ENCODE measurements at regions not wholly inside any gene's neighbourhood (a gene's known extent, or its start where the extent isn't known, plus 50 kb on each side); places are given as distances from the start of the nearest gene placed in this dataset.

- H3K4ac ChIP-seq (ENCODE audit: low read length), result no peak overlapping the region
- no CpG with 5 or more reads among the region's 3 CpGs for WGBS, 2 donors (ENCODE audit: extremely low coverage in 2 of 2, insufficient read length in 2 of 2, insufficient replicate concordance in 1 of 2)
- no peak for DNase-seq (ENCODE audit: low spot score)
- H3K14ac ChIP-seq (ENCODE audit: low read length), result no peak overlapping the region
- no peak overlapping the region for H3K18ac ChIP-seq (ENCODE audit: low read length)
- H3K4me3 ChIP-seq (ENCODE audit: low read length in 2 of 2), result no peak overlapping the region
- no peak overlapping the region for H2BK120ac ChIP-seq (ENCODE audit: low read depth, low read length)
- H2AK5ac ChIP-seq (ENCODE audit: low read depth, low read length), result no peak overlapping the region
- H2BK12ac ChIP-seq (ENCODE audit: low read length), result no peak overlapping the region
- no peak overlapping the region for H3K27ac ChIP-seq (replicated peaks; ENCODE audit: low read length)
- H3K4me2 ChIP-seq (ENCODE audit: insufficient read depth, low read length, poor library complexity, severe bottlenecking), result no peak overlapping the region
- no peaks in the 10 kb centered on the region for H3K79me1 ChIP-seq (ENCODE audit: low read depth, low read length)
- no peak overlapping the region for H2AFZ ChIP-seq (ENCODE audit: low read length)
- peaks cover 4 to 8% of the 10 kb centered on the region in 2 donors for H3K9me3 ChIP-seq (replicated peaks in 1 of 2; ENCODE audit: control insufficient read depth in 2 of 2, insufficient read depth in 1 of 2, low read depth in 1 of 2, low read length in 2 of 2)
- no peak overlapping the region for H4K91ac ChIP-seq (ENCODE audit: low read depth, low read length, poor library complexity)
- no peak overlapping the region for H2BK5ac ChIP-seq (ENCODE audit: low read length)
- H3K27me3 ChIP-seq (ENCODE audit: control insufficient read depth in 3 of 3, insufficient read depth in 3 of 3, low read depth in 1 of 3, low read length in 3 of 3), result no peaks in the 10 kb centered on the region
- no peak overlapping the region for H3K23ac ChIP-seq (ENCODE audit: low read depth, low read length, poor library complexity)
- no peak overlapping the region for H4K8ac ChIP-seq (ENCODE audit: low read depth, low read length)
- H2BK15ac ChIP-seq (ENCODE audit: low read length), result no peak overlapping the region
- no peaks in the 10 kb centered on the region for H3K36me3 ChIP-seq (replicated peaks in 1 of 2; ENCODE audit: control insufficient read depth in 2 of 2, insufficient read depth in 2 of 2, low read length in 2 of 2)
- H3K4me1 ChIP-seq (ENCODE audit: control insufficient read depth in 2 of 2, insufficient read depth in 1 of 2, low read depth in 1 of 2, low read length in 2 of 2), result no peaks in the 10 kb centered on the region
- no peak overlapping the region for H3K9ac ChIP-seq (ENCODE audit: low read depth, low read length, poor library complexity)
Observed at GRCh38 chr18:43952398-43952797, 675.1 kb upstream of the SYT4 start.

GRCh38 chr18:43961722-43962121 is 684.4 kb upstream of the SYT4 start:
- H3K14ac ChIP-seq (ENCODE audit: low read length), result no peak overlapping the region
- no peak overlapping the region for H3K4me3 ChIP-seq (ENCODE audit: low read length in 2 of 2)
- WGBS, 2 donors (ENCODE audit: extremely low coverage in 2 of 2, insufficient read length in 2 of 2, insufficient replicate concordance in 1 of 2), result no CpG with 5 or more reads among the region's 3 CpGs
- no peak overlapping the region for H3K4me2 ChIP-seq (ENCODE audit: insufficient read depth, low read length, poor library complexity, severe bottlenecking)
- no peaks in the 10 kb centered on the region for H3K4me1 ChIP-seq (ENCODE audit: control insufficient read depth in 2 of 2, insufficient read depth in 1 of 2, low read depth in 1 of 2, low read length in 2 of 2)
- H2BK15ac ChIP-seq (ENCODE audit: low read length), result no peak overlapping the region
- no peak overlapping the region for H4K8ac ChIP-seq (ENCODE audit: low read depth, low read length)
- H3K9me3 ChIP-seq (replicated peaks in 1 of 2; ENCODE audit: control insufficient read depth in 2 of 2, insufficient read depth in 1 of 2, low read depth in 1 of 2, low read length in 2 of 2), result no peaks in the 10 kb centered on the region
- no peak overlapping the region for H3K23ac ChIP-seq (ENCODE audit: low read depth, low read length, poor library complexity)
- H3K4ac ChIP-seq (ENCODE audit: low read length), result no peak overlapping the region
- H2AFZ ChIP-seq (ENCODE audit: low read length), result no peak overlapping the region
- DNase-seq (ENCODE audit: low spot score), result no peak
- H3K27ac ChIP-seq (replicated peaks; ENCODE audit: low read length), result no peak overlapping the region
- H3K18ac ChIP-seq (ENCODE audit: low read length), result no peak overlapping the region
- no peaks in the 10 kb centered on the region for H3K79me1 ChIP-seq (ENCODE audit: low read depth, low read length)
- no peak overlapping the region for H2BK12ac ChIP-seq (ENCODE audit: low read length)
- no peaks in the 10 kb centered on the region for H3K27me3 ChIP-seq (ENCODE audit: control insufficient read depth in 3 of 3, insufficient read depth in 3 of 3, low read depth in 1 of 3, low read length in 3 of 3)
- H2AK5ac ChIP-seq (ENCODE audit: low read depth, low read length), result no peak overlapping the region
- no peak overlapping the region for H2BK120ac ChIP-seq (ENCODE audit: low read depth, low read length)
- H3K36me3 ChIP-seq (replicated peaks in 1 of 2; ENCODE audit: control insufficient read depth in 2 of 2, insufficient read depth in 2 of 2, low read length in 2 of 2), result no peaks in the 10 kb centered on the region
- H2BK5ac ChIP-seq (ENCODE audit: low read length), result no peak overlapping the region
- no peak overlapping the region for H3K9ac ChIP-seq (ENCODE audit: low read depth, low read length, poor library complexity)
- no peak overlapping the region for H4K91ac ChIP-seq (ENCODE audit: low read depth, low read length, poor library complexity)

- Histone ChIP-seq H3K36me3 (replicated peaks in 1 of 2; ENCODE audit: control insufficient read depth in 2 of 2, insufficient read depth in 2 of 2, low read length in 2 of 2) (no peaks in the 10 kb centered on the region), H3K9ac (ENCODE audit: low read depth, low read length, poor library complexity) (no peak overlapping the region), H4K91ac (ENCODE audit: low read depth, low read length, poor library complexity) (no peak overlapping the region), H3K4ac (ENCODE audit: low read length) (no peak overlapping the region), H3K4me1 (ENCODE audit: control insufficient read depth in 2 of 2, insufficient read depth in 1 of 2, low read depth in 1 of 2, low read length in 2 of 2) (no peaks in the 10 kb centered on the region), H2BK120ac (ENCODE audit: low read depth, low read length) (no peak overlapping the region), H3K23ac (ENCODE audit: low read depth, low read length, poor library complexity) (no peak overlapping the region), H3K4me3 (ENCODE audit: low read length in 2 of 2) (no peak overlapping the region), H4K8ac (ENCODE audit: low read depth, low read length) (no peak overlapping the region), H2BK12ac (ENCODE audit: low read length) (no peak overlapping the region), H3K4me2 (ENCODE audit: insufficient read depth, low read length, poor library complexity, severe bottlenecking) (no peak overlapping the region), H3K18ac (ENCODE audit: low read length) (no peak overlapping the region), H2BK5ac (ENCODE audit: low read length) (no peak overlapping the region), H3K27ac (replicated peaks; ENCODE audit: low read length) (no peak overlapping the region), H3K27me3 (ENCODE audit: control insufficient read depth in 3 of 3, insufficient read depth in 3 of 3, low read depth in 1 of 3, low read length in 3 of 3) (no peaks in the 10 kb centered on the region), H2BK15ac (ENCODE audit: low read length) (no peak overlapping the region), H3K9me3 (replicated peaks in 1 of 2; ENCODE audit: control insufficient read depth in 2 of 2, insufficient read depth in 1 of 2, low read depth in 1 of 2, low read length in 2 of 2) (no peaks in the 10 kb centered on the region), H2AK5ac (ENCODE audit: low read depth, low read length) (no peak overlapping the region), H3K79me1 (ENCODE audit: low read depth, low read length) (no peaks in the 10 kb centered on the region), H2AFZ (ENCODE audit: low read length) (no peak overlapping the region), H3K14ac (ENCODE audit: low read length) (no peak overlapping the region)
- DNase-seq (ENCODE audit: low spot score), result no peak
- WGBS, 2 donors (ENCODE audit: extremely low coverage in 2 of 2, insufficient read length in 2 of 2, insufficient replicate concordance in 1 of 2), result no CpG with 5 or more reads among the region's 1 CpG
Observed at GRCh38 chr18:43964666-43965065, 687.4 kb upstream of the SYT4 start.

- no peak overlapping the region for H3K9ac ChIP-seq (ENCODE audit: low read depth, low read length, poor library complexity)
- no peak for DNase-seq (ENCODE audit: low spot score)
- no peak overlapping the region for H2AK5ac ChIP-seq (ENCODE audit: low read depth, low read length)
- H3K4me2 ChIP-seq (ENCODE audit: insufficient read depth, low read length, poor library complexity, severe bottlenecking), result no peak overlapping the region
- no peak overlapping the region for H4K91ac ChIP-seq (ENCODE audit: low read depth, low read length, poor library complexity)
- H3K9me3 ChIP-seq (replicated peaks in 1 of 2; ENCODE audit: control insufficient read depth in 2 of 2, insufficient read depth in 1 of 2, low read depth in 1 of 2, low read length in 2 of 2), result no peaks in the 10 kb centered on the region
- no peak overlapping the region for H3K4ac ChIP-seq (ENCODE audit: low read length)
- H3K27me3 ChIP-seq (ENCODE audit: control insufficient read depth in 3 of 3, insufficient read depth in 3 of 3, low read depth in 1 of 3, low read length in 3 of 3), result no peaks in the 10 kb centered on the region
- WGBS, 2 donors (ENCODE audit: extremely low coverage in 2 of 2, insufficient read length in 2 of 2, insufficient replicate concordance in 1 of 2), result no CpG with 5 or more reads among the region's 4 CpGs
- H3K23ac ChIP-seq (ENCODE audit: low read depth, low read length, poor library complexity), result no peak overlapping the region
- no peak overlapping the region for H3K4me3 ChIP-seq (ENCODE audit: low read length in 2 of 2)
- no peak overlapping the region for H2BK120ac ChIP-seq (ENCODE audit: low read depth, low read length)
- no peak overlapping the region for H3K27ac ChIP-seq (replicated peaks; ENCODE audit: low read length)
- no peaks in the 10 kb centered on the region for H3K36me3 ChIP-seq (replicated peaks in 1 of 2; ENCODE audit: control insufficient read depth in 2 of 2, insufficient read depth in 2 of 2, low read length in 2 of 2)
- no peak overlapping the region for H4K8ac ChIP-seq (ENCODE audit: low read depth, low read length)
- no peak overlapping the region for H3K18ac ChIP-seq (ENCODE audit: low read length)
- H2BK15ac ChIP-seq (ENCODE audit: low read length), result no peak overlapping the region
- no peaks in the 10 kb centered on the region for H3K79me1 ChIP-seq (ENCODE audit: low read depth, low read length)
- no peak overlapping the region for H2AFZ ChIP-seq (ENCODE audit: low read length)
- H3K14ac ChIP-seq (ENCODE audit: low read length), result no peak overlapping the region
- H2BK12ac ChIP-seq (ENCODE audit: low read length), result no peak overlapping the region
- H3K4me1 ChIP-seq (ENCODE audit: control insufficient read depth in 2 of 2, insufficient read depth in 1 of 2, low read depth in 1 of 2, low read length in 2 of 2), result no peaks in the 10 kb centered on the region
- no peak overlapping the region for H2BK5ac ChIP-seq (ENCODE audit: low read length)
Observed at GRCh38 chr18:43965691-43966090, 688.4 kb upstream of the SYT4 start.
